IMR-90 (cell line): ENCODE measurements at regions not wholly inside any gene's neighbourhood (a gene's known extent, or its start where the extent isn't known, plus 50 kb on each side); places are given as distances from the start of the nearest gene placed in this dataset.

Experiments
- ATAC-seq: fragments of 200-7000 bp; cut with Tn5 transposase; 2 replicates; pipeline ENCODE4 v1.9.1; 2020; ENCODE audit warnings: low read depth, mild to moderate bottlenecking, moderate library complexity
- BruUV-seq: library from RNA; stranded (reverse); fragments of 400-500 nt; replicated peaks from 2 replicates; lab custom pipeline; 2021; lab: Mats Ljungman, UMichigan
- CTCF ChIA-PET: fragments of 300-600 bp; formaldehyde crosslinking; extraction: SDS; loops from one replicate; lab custom pipeline; 2021; ENCODE audit warnings: antibody characterized with exemption; lab: Yijun Ruan, JAX
- POLR2A ChIA-PET: fragments of 300-600 bp; sonication (Branson Sonifier 250); formaldehyde crosslinking; loops from one replicate; lab custom pipeline; 2022; ENCODE audit warnings: antibody characterized with exemption; ENCODE audit not compliant: unreplicated experiment; lab: Charles Lee
- DNase-seq: peaks from one replicate; pipeline ENCODE4 v3.0.0; 2013
- H2AFZ ChIP-seq: replicated peaks from 2 replicates; pipeline ENCODE3; 2013; ENCODE audit warnings: low read length, mild to moderate bottlenecking; ENCODE audit not compliant: poor library complexity
- H2AK5ac ChIP-seq: 2 replicates; pipeline ENCODE4 v1.6.1; 2013; ENCODE audit warnings: low read depth, low read length, inconsistent platforms
- H2AK9ac ChIP-seq: replicated peaks from 2 replicates; pipeline ENCODE3; 2013; ENCODE audit warnings: mild to moderate bottlenecking, low read depth, low read length, moderate library complexity; ENCODE audit not compliant: poor library complexity
- H2BK120ac ChIP-seq: 2 replicates; pipeline ENCODE4 v1.6.1; 2013; ENCODE audit warnings: low read depth, low read length, inconsistent platforms
- H2BK15ac ChIP-seq: 3 replicates; pipeline ENCODE4 v1.6.1; 2013; ENCODE audit warnings: low read depth, low read length, inconsistent platforms
- H2BK20ac ChIP-seq: 2 replicates; pipeline ENCODE4 v1.6.1; 2013; ENCODE audit warnings: low read depth, mild to moderate bottlenecking, inconsistent platforms, low read length, moderate library complexity
- H2BK5ac ChIP-seq: 2 replicates; pipeline ENCODE4 v1.6.1; 2013; ENCODE audit warnings: mild to moderate bottlenecking, low read depth, low read length, inconsistent platforms; ENCODE audit not compliant: poor library complexity, severe bottlenecking
- H3K14ac ChIP-seq: replicated peaks from 2 replicates; pipeline ENCODE4 v1.6.1; 2013; ENCODE audit warnings: low read depth, low read length, inconsistent platforms
- H3K18ac ChIP-seq: 2 replicates; pipeline ENCODE4 v1.6.1; 2013; ENCODE audit warnings: low read depth, low read length, control low read depth
- H3K23ac ChIP-seq: 2 replicates; pipeline ENCODE4 v1.6.1; 2013; ENCODE audit warnings: low read depth, low read length, inconsistent platforms
- H3K27ac ChIP-seq: 2 replicates; pipeline ENCODE4 v1.5.1; 2013; ENCODE audit warnings: mild to moderate bottlenecking, control low read depth, low read length; ENCODE audit not compliant: insufficient read depth
- H3K27me3 ChIP-seq: 2 replicates; pipeline ENCODE4 v1.6.1; 2013; ENCODE audit warnings: low read length; ENCODE audit not compliant: control insufficient read depth, insufficient read depth
- H3K36me3 ChIP-seq: 2 replicates; pipeline ENCODE4 v1.6.1; 2013; ENCODE audit warnings: low read length, mixed read lengths; ENCODE audit not compliant: control insufficient read depth, insufficient read depth
- H3K4ac ChIP-seq: 2 replicates; pipeline ENCODE4 v1.6.1; 2013; ENCODE audit warnings: low read depth, low read length, inconsistent platforms
- H3K4me1 ChIP-seq: 2 replicates; pipeline ENCODE4 v1.6.1; 2013; ENCODE audit warnings: low read length, mixed read lengths; ENCODE audit not compliant: control insufficient read depth, insufficient read depth
- H3K4me2 ChIP-seq: 2 replicates; pipeline ENCODE4 v1.6.1; 2013; ENCODE audit warnings: low read depth, mild to moderate bottlenecking, control low read depth, low read length, moderate library complexity
- H3K4me3 ChIP-seq: 2 replicates; pipeline ENCODE4 v1.5.1; 2013; ENCODE audit warnings: low read depth, mild to moderate bottlenecking, control low read depth, low read length, moderate library complexity; ENCODE audit not compliant: insufficient read depth
- H3K56ac ChIP-seq: 2 replicates; pipeline ENCODE4 v1.6.1; 2013; ENCODE audit warnings: low read length, inconsistent platforms; ENCODE audit not compliant: insufficient read depth; ENCODE audit errors: extremely low read depth
- H3K79me1 ChIP-seq, 2 experiments: 2 replicates each; pipeline ENCODE4 v1.6.1; 2013; ENCODE audit warnings: low read length in 2 of 2, inconsistent platforms in 1 of 2, low read depth in 1 of 2
- H3K9ac ChIP-seq: 2 replicates; pipeline ENCODE4 v1.6.1; 2013; ENCODE audit warnings: low read depth, low read length, control low read depth
- H3K9me1 ChIP-seq: 2 replicates; pipeline ENCODE4 v1.6.1; 2013; ENCODE audit warnings: low read length, inconsistent platforms; ENCODE audit not compliant: insufficient read depth
- H3K9me3 ChIP-seq: 2 replicates; pipeline ENCODE4 v1.6.1; 2013; ENCODE audit warnings: low read length; ENCODE audit not compliant: control insufficient read depth, insufficient read depth
- H4K20me1 ChIP-seq: 2 replicates; pipeline ENCODE4 v1.6.1; 2013; ENCODE audit warnings: low read length, inconsistent platforms; ENCODE audit not compliant: insufficient read depth
- H4K5ac ChIP-seq: 2 replicates; pipeline ENCODE4 v1.6.1; 2013; ENCODE audit warnings: mild to moderate bottlenecking, low read depth, low read length, control low read depth
- H4K8ac ChIP-seq, 2 experiments: 2 replicates each; pipeline ENCODE4 v1.6.1; 2013; ENCODE audit warnings: low read depth in 2 of 2, low read length in 2 of 2, control low read depth in 1 of 2, inconsistent platforms in 1 of 2
- H4K91ac ChIP-seq: 2 replicates; pipeline ENCODE4 v1.6.1; 2013; ENCODE audit warnings: low read depth, low read length, inconsistent platforms; ENCODE audit not compliant: insufficient read depth
- BHLHE40 ChIP-seq: fragments of 150-350 bp; IDR thresholded peaks from 2 replicates; pipeline ENCODE4 v1.6.1; 2016; ENCODE audit warnings: mild to moderate bottlenecking, low read depth, low read length
- CEBPB ChIP-seq: IDR thresholded peaks from 2 replicates; pipeline ENCODE4 v1.6.1; 2012; ENCODE audit warnings: low read depth, low read length, improper control_type of control experiment
- CHD1 ChIP-seq: IDR thresholded peaks from 2 replicates; pipeline ENCODE4 v1.6.1; 2012; ENCODE audit warnings: low read depth, low read length, improper control_type of control experiment
- ELK1 ChIP-seq: fragments of 150-350 bp; IDR thresholded peaks from 2 replicates; pipeline ENCODE4 v1.6.1; 2016; ENCODE audit warnings: low read depth, mild to moderate bottlenecking, low read length, moderate library complexity, borderline replicate concordance
- FOS ChIP-seq: fragments of 150-350 bp; IDR thresholded peaks from 2 replicates; pipeline ENCODE4 v1.6.1; 2016; ENCODE audit warnings: low read depth, low read length
- MAZ ChIP-seq: IDR thresholded peaks from 2 replicates; pipeline ENCODE4 v1.6.1; 2012; ENCODE audit warnings: low read depth, mild to moderate bottlenecking, low read length, improper control_type of control experiment, moderate library complexity, borderline replicate concordance
- MXI1 ChIP-seq: IDR thresholded peaks from 2 replicates; pipeline ENCODE4 v1.6.1; 2012; ENCODE audit warnings: low read depth, mild to moderate bottlenecking, low read length, moderate library complexity, borderline replicate concordance
- NFE2L2 ChIP-seq: fragments of 150-350 bp; IDR thresholded peaks from 2 replicates; pipeline ENCODE4 v1.6.1; 2016; ENCODE audit warnings: low read depth, mild to moderate bottlenecking, low read length
- POLR2A ChIP-seq: IDR thresholded peaks from 2 replicates; pipeline ENCODE4 v1.6.1; 2012; ENCODE audit warnings: mild to moderate bottlenecking, low read depth, low read length
- RAD21 ChIP-seq: IDR thresholded peaks from 2 replicates; pipeline ENCODE4 v1.6.1; 2012; ENCODE audit warnings: low read length, improper control_type of control experiment
- RCOR1 ChIP-seq: IDR thresholded peaks from 2 replicates; pipeline ENCODE4 v1.6.1; 2012; ENCODE audit warnings: mild to moderate bottlenecking, low read length, improper control_type of control experiment; ENCODE audit not compliant: insufficient replicate concordance
- RFX5 ChIP-seq: IDR thresholded peaks from 2 replicates; pipeline ENCODE4 v1.8.0; 2012; ENCODE audit warnings: low read depth, mild to moderate bottlenecking, low read length, moderate library complexity
- SMC3 ChIP-seq: fragments of 150-350 bp; IDR thresholded peaks from 2 replicates; pipeline ENCODE4 v1.6.1; 2016; ENCODE audit warnings: low read depth, mild to moderate bottlenecking, antibody characterized with exemption, low read length, moderate library complexity
- WGBS, 2 experiments: methylation state at CpG; one replicate each; pipeline versions ENCODE4 v1.1.5 to v1.1.7; 2013; ENCODE audit warnings: missing lambda C conversion rate in 2 of 2; ENCODE audit not compliant: insufficient read length in 1 of 2; ENCODE audit errors: extremely low coverage in 2 of 2; 5-methylcytosine and 5-hydroxymethylcytosine counted together
- dilution Hi-C: fragments of 300-500 bp; cut with HindIII; formaldehyde crosslinking; loops from one replicate; pipeline ENCODE4 v1.14.3; 2018; ENCODE audit warnings: low sequenced_read_pairs; ENCODE audit not compliant: unreplicated experiment
- in situ Hi-C: fragments of 300-500 bp; cut with MboI; formaldehyde crosslinking; loops from 3 replicates; pipeline ENCODE4 v1.14.3; 2019; ENCODE audit warnings: low sequenced_read_pairs, inconsistent platforms, mixed read lengths
- intact Hi-C: fragments of 100-400 bp; cut with micrococcal nuclease; formaldehyde crosslinking; loops from 2 replicates; pipeline ENCODE4 v1.10.0; 2022
- TF ChIP-seq, protein P1 (sequence below): conservative IDR thresholded peaks from 2 replicates; pipeline ENCODE4 v1.5.1; 2012; ENCODE audit warnings: mild to moderate bottlenecking, low read depth, low read length, improper control_type of control experiment

DNA sequence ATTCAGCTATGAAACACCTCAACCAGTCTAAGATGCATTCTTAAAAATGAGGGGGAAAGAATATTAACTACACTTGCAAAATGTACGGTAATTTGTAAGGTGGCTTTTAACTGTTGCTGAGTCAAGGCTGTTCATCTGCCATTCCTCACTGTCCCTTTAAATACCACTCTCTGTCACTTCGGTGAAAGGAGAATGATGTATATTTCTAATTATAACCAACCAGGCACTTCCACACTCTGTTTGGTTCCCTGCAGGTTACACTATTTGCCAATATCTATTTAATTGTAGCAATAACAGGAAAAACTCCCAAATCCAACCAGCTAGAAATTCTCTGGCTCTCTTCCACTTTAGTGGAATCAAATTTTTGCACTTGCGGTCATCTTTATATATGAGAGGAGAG is 70.5 kb upstream of the SLCO3A1 start:
- no peak overlapping the region for H2BK5ac ChIP-seq
- no peak overlapping the region for H3K18ac ChIP-seq
- no peak overlapping the region for H3K4ac ChIP-seq
- no peak for TF ChIP-seq CEBPB
- no peak for TF ChIP-seq MXI1
- TF ChIP-seq, protein P1, sequence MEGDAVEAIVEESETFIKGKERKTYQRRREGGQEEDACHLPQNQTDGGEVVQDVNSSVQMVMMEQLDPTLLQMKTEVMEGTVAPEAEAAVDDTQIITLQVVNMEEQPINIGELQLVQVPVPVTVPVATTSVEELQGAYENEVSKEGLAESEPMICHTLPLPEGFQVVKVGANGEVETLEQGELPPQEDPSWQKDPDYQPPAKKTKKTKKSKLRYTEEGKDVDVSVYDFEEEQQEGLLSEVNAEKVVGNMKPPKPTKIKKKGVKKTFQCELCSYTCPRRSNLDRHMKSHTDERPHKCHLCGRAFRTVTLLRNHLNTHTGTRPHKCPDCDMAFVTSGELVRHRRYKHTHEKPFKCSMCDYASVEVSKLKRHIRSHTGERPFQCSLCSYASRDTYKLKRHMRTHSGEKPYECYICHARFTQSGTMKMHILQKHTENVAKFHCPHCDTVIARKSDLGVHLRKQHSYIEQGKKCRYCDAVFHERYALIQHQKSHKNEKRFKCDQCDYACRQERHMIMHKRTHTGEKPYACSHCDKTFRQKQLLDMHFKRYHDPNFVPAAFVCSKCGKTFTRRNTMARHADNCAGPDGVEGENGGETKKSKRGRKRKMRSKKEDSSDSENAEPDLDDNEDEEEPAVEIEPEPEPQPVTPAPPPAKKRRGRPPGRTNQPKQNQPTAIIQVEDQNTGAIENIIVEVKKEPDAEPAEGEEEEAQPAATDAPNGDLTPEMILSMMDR = no peak
- TF ChIP-seq CHD1 = no peak
- no peak for TF ChIP-seq RCOR1
- TF ChIP-seq FOS = no peak
- no peak for TF ChIP-seq SMC3
- no peak for TF ChIP-seq NFE2L2
- no peak for TF ChIP-seq RAD21
- TF ChIP-seq RFX5 = no peak
- no peak for TF ChIP-seq MAZ
- no peak for TF ChIP-seq POLR2A
- no peak for TF ChIP-seq BHLHE40
- TF ChIP-seq ELK1 = no peak
- H3K56ac ChIP-seq = no peak overlapping the region
- no peak overlapping the region for H3K23ac ChIP-seq
- no peak overlapping the region for H3K14ac ChIP-seq
- H2AFZ ChIP-seq = no peak overlapping the region
- in situ Hi-C loops = no loop called here
- DNase-seq (no peak), ATAC-seq (no peak)
- no peak overlapping the region for H2BK120ac ChIP-seq
- BruUV-seq = no TSS peak
- H3K4me3 ChIP-seq = no peak overlapping the region
- no peaks in the 10 kb centered on the region for H3K4me1 ChIP-seq
- H3K27me3 ChIP-seq = no peaks in the 10 kb centered on the region
- H2BK20ac ChIP-seq = no peak overlapping the region
- no peak overlapping the region for H2BK15ac ChIP-seq
- WGBS, 2 experiments = no CpG with 5 or more reads among the region's 3 CpGs
- H4K20me1 ChIP-seq = no peaks in the 10 kb centered on the region
- no peak overlapping the region for H4K5ac ChIP-seq
- ChIA-PET CTCF (no interaction called here), POLR2A (no interaction called here)
- H2AK5ac ChIP-seq = no peak overlapping the region
- H3K27ac ChIP-seq = no peak overlapping the region
- no peak overlapping the region for H4K8ac ChIP-seq
- H3K36me3 ChIP-seq = no peaks in the 10 kb centered on the region
- no peak overlapping the region for H3K4me2 ChIP-seq
- dilution Hi-C loops = no loop called here
- intact Hi-C loops = no loop called here
- H3K9ac ChIP-seq = no peak overlapping the region
- H2AK9ac ChIP-seq = no peak overlapping the region
- no peak overlapping the region for H4K91ac ChIP-seq
- 0 out of 2 replicates have a peak, but pooled peaks cover 2% of the 10 kb centered on the region for H3K9me3 ChIP-seq
- H3K79me1 ChIP-seq = no peaks in the 10 kb centered on the region
- no peaks in the 10 kb centered on the region for H3K9me1 ChIP-seq
